GM18498 (cell line): ENCODE measurements at regions not wholly inside any gene's neighbourhood (a gene's known extent, or its start where the extent isn't known, plus 50 kb on each side); places are given as distances from the start of the nearest gene placed in this dataset.

Experiments
- ATAC-seq: cut with Tn5 transposase; IDR thresholded peaks from one replicate; pipeline ENCODE4 v1.9.1; 2021; ENCODE audit warnings: mild to moderate bottlenecking, moderate library complexity; ENCODE audit not compliant: unreplicated experiment

- no peak for ATAC-seq
Measured at GRCh38 chr13:107291875-107292274, 723.9 kb upstream of the ARGLU1 start.

DNA sequence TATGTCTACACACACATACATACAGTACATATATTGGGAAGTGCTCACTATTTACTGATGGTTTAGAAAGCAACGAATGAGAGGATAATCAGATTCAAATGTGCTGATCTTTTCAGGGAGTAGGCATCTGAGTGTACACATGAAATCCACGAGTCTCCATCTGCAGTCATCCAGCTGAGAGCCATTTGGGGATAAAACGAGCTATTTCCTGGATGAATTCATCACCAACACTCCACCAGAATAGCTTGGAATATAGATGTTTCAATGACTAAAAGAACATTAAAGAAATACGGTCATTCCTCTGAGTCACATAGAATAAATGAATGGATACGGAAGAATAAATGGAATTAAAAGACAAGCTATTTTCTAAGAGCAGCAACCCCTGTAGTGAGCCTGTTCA, 721.6 kb upstream of the ARGLU1 start:
- ATAC-seq: no peak

GRCh38 chr13:107284173-107284572, 716.2 kb upstream of the ARGLU1 start:
- ATAC-seq: no peak

DNA sequence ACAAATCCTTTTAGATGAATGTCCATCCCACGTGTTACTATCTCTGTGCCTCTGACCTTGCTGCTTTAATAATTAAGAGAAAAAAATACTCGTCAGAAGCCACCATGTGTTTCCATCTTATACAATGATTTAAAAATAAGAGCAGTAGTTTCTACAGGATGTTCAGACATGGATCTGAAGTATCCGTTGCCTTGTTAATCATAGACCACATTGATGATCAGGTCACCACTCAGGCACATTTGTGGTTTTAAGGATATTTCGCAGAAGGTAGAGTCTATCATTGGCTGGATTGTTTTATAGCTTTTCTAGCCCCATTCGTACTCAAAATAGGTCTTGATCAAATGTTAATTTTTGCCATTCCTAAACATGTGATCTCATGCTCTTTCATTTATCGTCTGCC, 710.0 kb upstream of the ARGLU1 start:
- ATAC-seq: no peak

GRCh38 chr13:107276936-107277335, 709.0 kb upstream of the ARGLU1 start:
- no peak for ATAC-seq

GRCh38 chr13:107275945-107276614, 708.1 kb upstream of the ARGLU1 start:
- no peak for ATAC-seq

- no peak for ATAC-seq
Measured at GRCh38 chr13:107275312-107275711, 707.4 kb upstream of the ARGLU1 start.

GRCh38 chr13:107271227-107271626, 703.3 kb upstream of the ARGLU1 start:
- no peak for ATAC-seq

- ATAC-seq: no peak
Measured at GRCh38 chr13:107266657-107267056, 698.7 kb upstream of the ARGLU1 start.

- ATAC-seq: no peak
Measured at GRCh38 chr13:107258599-107259187, 690.8 kb upstream of the ARGLU1 start.

DNA sequence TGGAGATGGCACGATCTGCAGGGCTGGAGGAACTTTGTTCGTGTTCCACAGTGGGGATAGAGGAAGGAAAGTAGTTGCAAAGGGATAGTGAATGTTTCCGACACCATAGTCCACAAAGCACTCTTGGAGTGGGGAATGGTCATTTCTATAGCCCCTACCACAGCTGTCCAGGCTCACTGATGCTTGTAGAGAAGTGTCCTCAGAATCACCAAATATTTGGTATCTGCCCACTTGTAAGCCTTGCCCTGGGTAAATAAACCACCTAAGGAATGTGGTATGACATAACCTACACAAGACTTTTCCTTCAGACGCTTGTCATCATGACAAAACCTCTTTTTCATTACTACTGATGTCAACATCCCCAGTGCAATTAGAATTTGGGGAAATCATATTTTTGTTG, 686.5 kb upstream of the ARGLU1 start:
- ATAC-seq: no peak

DNA sequence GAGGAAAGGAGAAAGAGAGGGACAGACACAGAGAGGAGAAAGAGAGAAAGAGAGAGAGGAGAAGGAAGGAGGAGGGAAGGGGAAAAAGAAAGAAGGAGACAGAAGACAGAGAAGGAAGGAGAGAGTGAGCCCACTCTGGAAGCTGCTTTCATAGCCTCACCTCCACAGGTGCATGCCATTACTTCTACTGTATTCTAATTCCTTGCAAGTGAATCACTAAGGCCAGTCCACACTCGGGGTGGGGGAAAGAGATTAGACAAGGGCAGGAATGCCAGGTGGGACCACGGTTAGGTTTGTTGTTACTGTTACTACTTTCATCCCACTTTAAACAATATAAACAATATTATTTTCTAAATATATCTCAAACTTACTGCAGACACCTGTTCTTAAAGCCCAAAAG, 684.5 kb upstream of the ARGLU1 start:
- ATAC-seq: no peak

- no peak for ATAC-seq
Measured at GRCh38 chr13:107252021-107252420, 684.1 kb upstream of the ARGLU1 start.

GRCh38 chr13:107251341-107251740, 683.4 kb upstream of the ARGLU1 start:
- ATAC-seq: no peak

- ATAC-seq: no peak
Measured at GRCh38 chr13:107250628-107251027, 682.7 kb upstream of the ARGLU1 start.

GRCh38 chr13:107244241-107244640, 676.3 kb upstream of the ARGLU1 start:
- ATAC-seq: no peak

DNA sequence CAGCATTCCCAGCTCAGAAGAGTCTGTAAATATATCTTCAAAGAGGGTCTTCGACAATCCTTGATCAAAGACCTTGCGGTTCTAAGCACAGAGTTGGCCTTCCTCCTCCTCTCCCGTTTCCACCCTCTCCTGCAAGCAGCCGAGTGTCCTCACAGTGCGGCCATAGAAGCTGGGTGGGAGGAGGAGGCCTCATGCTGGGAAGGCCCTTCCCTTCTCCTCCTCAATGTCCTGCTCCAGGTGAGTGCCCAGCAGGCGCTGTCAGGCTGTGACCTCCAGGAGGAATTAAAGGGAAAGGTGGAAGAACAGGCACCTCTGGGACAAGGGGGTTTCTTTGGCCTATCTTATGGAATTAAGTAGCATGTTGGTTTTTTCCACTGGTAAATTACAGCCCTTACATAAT, 674.2 kb upstream of the ARGLU1 start:
- ATAC-seq: no peak

DNA sequence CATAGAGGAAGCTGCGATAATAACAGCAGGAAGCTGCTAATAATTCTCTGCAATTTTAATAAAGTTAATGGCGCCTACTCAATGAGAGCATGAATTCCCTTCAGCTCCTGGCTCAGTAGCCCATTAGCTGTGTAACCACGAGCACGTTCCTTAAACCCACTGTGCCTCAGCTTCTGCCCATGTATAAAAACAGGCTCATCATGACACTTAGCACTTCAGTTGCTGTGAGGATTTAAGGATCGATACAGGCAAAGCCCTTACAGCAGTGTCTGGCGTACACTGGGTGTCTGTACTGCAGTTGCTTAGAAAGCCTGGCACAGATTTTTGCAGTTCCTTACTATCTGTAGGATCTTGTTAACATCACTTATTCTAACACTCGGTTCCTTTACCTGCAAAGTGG, 673.4 kb upstream of the ARGLU1 start:
- no peak for ATAC-seq

- no peak for ATAC-seq
Measured at GRCh38 chr13:107239213-107239612, 671.3 kb upstream of the ARGLU1 start.

GRCh38 chr13:107238262-107238981, 670.5 kb upstream of the ARGLU1 start:
- no peak for ATAC-seq

DNA sequence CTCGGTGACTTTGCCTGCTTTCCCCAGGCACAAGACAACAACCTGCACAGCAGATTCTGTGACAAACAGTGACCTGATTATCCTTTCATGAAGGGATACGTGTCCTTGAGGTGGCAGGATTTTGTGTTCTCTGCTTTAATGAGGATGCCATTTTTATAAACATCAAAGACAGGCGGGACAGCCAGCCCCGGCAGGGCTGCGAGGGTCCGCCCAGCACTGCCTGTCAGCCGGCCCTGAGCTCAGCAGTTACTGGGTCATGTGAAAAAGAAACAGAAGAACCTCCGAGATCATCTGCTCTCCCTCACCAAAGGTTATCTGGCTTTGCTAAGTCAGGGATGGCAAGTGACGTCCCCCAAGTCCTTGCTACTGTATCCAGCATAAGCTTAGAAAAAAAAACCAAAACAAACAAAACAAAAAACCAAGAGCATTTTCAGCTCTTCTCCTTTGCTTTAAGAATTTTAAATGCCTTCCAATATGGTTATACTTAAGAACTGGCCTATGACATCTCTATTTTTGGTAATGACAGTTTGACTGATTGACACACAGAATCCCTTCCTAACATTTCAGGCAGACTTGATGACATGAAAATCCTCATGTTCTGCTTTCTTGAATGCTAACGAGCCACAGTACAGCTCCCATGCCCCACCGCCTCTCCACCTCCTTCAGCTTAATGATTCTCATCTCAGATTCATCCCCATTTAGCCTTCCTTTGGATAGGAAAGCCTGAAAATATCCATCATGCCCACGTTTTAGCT, 666.6 kb upstream of the ARGLU1 start:
- no peak for ATAC-seq

GRCh38 chr13:107233541-107233940, 665.6 kb upstream of the ARGLU1 start:
- ATAC-seq: no peak
